ENCODE measurements at regions not wholly inside any gene's neighbourhood (a gene's known extent, or its start where the extent isn't known, plus 50 kb on each side); places are given as distances from the start of the nearest gene placed in this dataset.

DNA sequence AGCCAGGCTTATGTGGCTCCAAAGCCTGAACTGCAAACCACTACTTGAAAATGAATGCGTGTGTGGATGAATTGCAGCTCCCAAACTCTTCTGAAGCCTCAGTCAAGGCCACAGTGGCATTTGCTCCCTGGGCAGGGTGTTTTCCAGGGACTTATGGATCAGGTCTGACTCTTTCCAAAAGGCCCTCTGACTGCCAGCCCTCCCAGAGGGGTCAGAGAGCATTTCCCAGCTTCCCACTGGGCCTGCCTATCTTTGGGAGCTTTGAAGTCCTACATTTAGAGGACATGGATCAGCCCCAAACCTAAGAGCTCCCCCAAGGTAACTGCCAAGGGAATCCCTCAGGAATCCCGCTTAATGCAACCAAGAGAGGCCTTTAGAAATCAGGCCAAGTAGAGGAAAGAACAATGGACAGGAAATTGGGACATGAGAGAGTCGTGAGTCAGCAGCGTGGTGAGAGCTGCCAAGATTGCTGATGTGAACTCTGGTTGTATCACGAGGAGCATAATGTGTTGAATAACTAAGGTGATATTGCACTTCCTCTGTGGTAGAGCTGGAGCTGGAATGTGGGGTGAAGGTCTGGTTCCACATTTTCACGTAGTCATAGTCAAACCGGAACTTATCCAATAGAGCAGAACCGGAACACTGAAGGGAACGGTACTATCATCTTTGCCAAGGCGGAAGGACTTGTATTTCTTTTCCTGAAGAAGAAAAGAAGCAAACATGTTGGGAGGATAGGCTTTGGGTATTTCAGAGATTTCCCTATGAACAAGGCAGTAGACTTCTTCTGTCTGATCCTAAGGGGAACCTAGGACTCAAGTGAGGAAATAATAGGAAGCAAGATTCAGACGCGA, 99.4 kb upstream of the JUN start:
- Histone ChIP-seq H3K9ac (ENCODE audit: extremely low read depth, low read length, poor library complexity, severe bottlenecking) (no peak overlapping the region), H3K4me1 (ENCODE audit: control insufficient read depth, insufficient read depth, low read length) (peaks cover 22% of the 10 kb centered on the region), H3K9me3 (ENCODE audit: control insufficient read depth, low read length) (no peaks in the 10 kb centered on the region), H3K4me3 (ENCODE audit: low read length) (no peak overlapping the region), H3K27ac (ENCODE audit: low read depth, low read length) (no peak overlapping the region), H3K27me3 (ENCODE audit: control insufficient read depth, insufficient read depth, low read length, poor library complexity, severe bottlenecking) (no peaks in the 10 kb centered on the region), H3K36me3 (ENCODE audit: control insufficient read depth, insufficient read depth, low read length) (no peaks in the 10 kb centered on the region)
- Mint-ChIP-seq H3K27me3 (ENCODE audit: insufficient read depth) (peaks cover 2% of the 10 kb centered on the region), H3K36me3 (ENCODE audit: low read depth) (no peaks in the 10 kb centered on the region), H3K4me3 (no peak overlapping the region), H3K27ac (no peak overlapping the region), H3K4me1 (peaks cover 40% of the 10 kb centered on the region), H3K9me3 (no peaks in the 10 kb centered on the region)
- WGBS, 2 experiments (ENCODE audit: insufficient coverage in 1 of 2, insufficient read length in 1 of 2) = 86 to 90% methylated on average over 8 to 12 of the region's 12 CpGs
- TF ChIP-seq CTCF (conservative IDR thresholded peaks at IDR 0.05) = no peak
- no peak for DNase-seq

DNA sequence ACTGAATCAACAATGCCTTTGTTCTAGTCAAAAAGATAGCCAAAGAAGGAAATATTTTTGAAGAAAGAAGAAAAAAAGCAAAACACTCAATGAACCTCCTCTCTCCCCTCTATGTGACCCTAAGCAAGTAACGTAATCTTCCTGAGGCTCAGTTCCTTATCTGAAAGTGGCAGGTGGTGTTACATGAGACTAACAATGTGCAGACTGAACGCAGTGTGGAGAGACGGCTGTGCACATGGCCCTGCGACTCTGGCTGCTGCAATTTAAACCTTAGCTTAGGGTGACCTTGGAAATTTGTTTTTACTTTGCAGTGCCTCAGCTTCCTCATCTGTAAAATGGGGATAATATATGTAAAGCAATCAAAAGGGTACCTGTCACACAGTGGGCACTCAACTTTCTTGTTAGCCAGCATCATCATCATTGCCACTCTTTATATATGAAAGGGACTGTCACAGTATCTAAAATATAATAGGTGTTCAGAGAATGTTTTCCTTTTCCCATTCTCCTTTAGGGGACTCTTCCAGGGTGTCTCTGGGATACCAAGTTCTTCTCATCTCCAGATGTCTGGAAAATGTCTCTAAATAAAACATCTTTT, 100.1 kb upstream of the JUN start:
- 91 to 100% methylated on average over 3 to 4 of the region's 4 CpGs for WGBS, 2 experiments (ENCODE audit: insufficient coverage in 1 of 2, insufficient read length in 1 of 2)
- no peak for TF ChIP-seq CTCF (conservative IDR thresholded peaks at IDR 0.05)
- no peak overlapping the region for H3K27ac ChIP-seq (ENCODE audit: low read depth, low read length)

DNA sequence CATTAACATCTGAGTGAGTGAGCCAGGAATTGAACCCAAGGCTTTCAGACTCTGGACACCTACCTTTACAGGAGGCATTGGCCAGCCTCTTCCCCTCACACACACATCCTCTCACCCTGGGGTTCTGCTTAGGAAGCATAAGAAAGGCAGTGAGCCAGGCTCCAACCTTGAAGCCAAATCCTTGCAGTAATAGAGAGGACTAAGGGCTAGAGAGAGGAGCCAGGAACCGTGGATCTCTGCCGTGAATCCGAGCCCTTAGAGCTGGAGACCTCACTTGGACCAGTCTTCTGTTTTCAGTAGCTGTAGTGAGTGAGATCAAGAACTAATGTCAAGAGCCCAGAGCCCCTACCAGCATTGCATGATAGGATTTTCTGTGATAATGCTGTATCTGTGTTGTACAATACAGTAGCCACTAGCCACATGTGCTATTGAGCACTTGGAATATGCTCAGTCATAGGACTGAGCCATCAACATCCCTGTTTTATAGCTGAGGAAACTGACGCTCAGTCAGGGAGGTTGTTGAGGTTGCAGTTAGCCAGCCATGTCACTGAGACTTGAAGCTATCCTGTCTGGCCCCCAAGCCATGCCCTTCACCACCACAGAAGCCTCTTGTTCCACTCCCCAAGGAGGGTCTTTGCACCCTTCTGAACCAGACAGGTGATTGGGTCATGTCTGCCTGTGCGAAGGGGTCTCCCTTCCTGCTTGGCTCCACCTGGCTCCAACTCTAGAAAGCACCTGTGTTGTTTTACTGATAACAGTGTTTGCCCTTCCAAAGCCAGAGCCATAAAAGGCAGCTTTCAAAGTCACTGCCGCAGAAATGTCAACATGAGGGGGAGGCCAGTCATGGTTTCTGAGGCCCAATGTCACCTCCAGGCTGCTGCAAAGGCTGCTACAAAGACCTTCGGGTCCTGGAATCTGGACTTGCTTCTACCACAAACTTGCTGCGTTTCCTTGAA, 101.1 kb upstream of the JUN start:
- peaks cover 22% of the 10 kb centered on the region for H3K4me1 ChIP-seq (ENCODE audit: control insufficient read depth, insufficient read depth, low read length)
- Mint-ChIP-seq H3K4me3 (peak overlapping the region; percentile 22), H3K36me3 (ENCODE audit: low read depth) (no peaks in the 10 kb centered on the region), H3K4me1 (peaks cover 40% of the 10 kb centered on the region), H3K27me3 (ENCODE audit: insufficient read depth) (peaks cover 5% of the 10 kb centered on the region), H3K27ac (peak overlapping the region; percentile 73), H3K9me3 (no peaks in the 10 kb centered on the region)
- peak overlapping the region; percentile 2 for H3K9ac ChIP-seq (ENCODE audit: extremely low read depth, low read length, poor library complexity, severe bottlenecking)
- no peak for TF ChIP-seq CTCF (conservative IDR thresholded peaks at IDR 0.05)
- H3K4me3 ChIP-seq (ENCODE audit: low read length) = peak overlapping the region; percentile 60
- H3K27ac ChIP-seq (ENCODE audit: low read depth, low read length) = no peak overlapping the region
- no peaks in the 10 kb centered on the region for H3K9me3 ChIP-seq (ENCODE audit: control insufficient read depth, low read length)
- no peak for DNase-seq
- no peaks in the 10 kb centered on the region for H3K27me3 ChIP-seq (ENCODE audit: control insufficient read depth, insufficient read depth, low read length, poor library complexity, severe bottlenecking)
- WGBS, 2 experiments (ENCODE audit: insufficient coverage in 1 of 2, insufficient read length in 1 of 2) = 74 to 76% methylated on average over 7 to 8 of the region's 8 CpGs
- H3K36me3 ChIP-seq (ENCODE audit: control insufficient read depth, insufficient read depth, low read length) = no peaks in the 10 kb centered on the region

More for the DNA sequence above, 100.1 kb upstream of the JUN start:
- H3K27ac Mint-ChIP-seq = no peak overlapping the region
- Histone ChIP-seq H3K4me1 (ENCODE audit: control insufficient read depth, insufficient read depth, low read length) (peaks cover 22% of the 10 kb centered on the region), H3K9ac (ENCODE audit: extremely low read depth, low read length, poor library complexity, severe bottlenecking) (no peak overlapping the region), H3K9me3 (ENCODE audit: control insufficient read depth, low read length) (no peaks in the 10 kb centered on the region), H3K36me3 (ENCODE audit: control insufficient read depth, insufficient read depth, low read length) (no peaks in the 10 kb centered on the region), H3K4me3 (ENCODE audit: low read length) (no peak overlapping the region), H3K27me3 (ENCODE audit: control insufficient read depth, insufficient read depth, low read length, poor library complexity, severe bottlenecking) (no peaks in the 10 kb centered on the region)
- no peak for DNase-seq
- no peak overlapping the region for H3K4me3 Mint-ChIP-seq
- peaks cover 40% of the 10 kb centered on the region for H3K4me1 Mint-ChIP-seq
- H3K9me3 Mint-ChIP-seq = no peaks in the 10 kb centered on the region
- H3K27me3 Mint-ChIP-seq (ENCODE audit: insufficient read depth) = peaks cover 2% of the 10 kb centered on the region
- no peaks in the 10 kb centered on the region for H3K36me3 Mint-ChIP-seq (ENCODE audit: low read depth)

Measured in endodermal cell (in vitro differentiated cells).